ENCODE measurements at regions not wholly inside any gene's neighbourhood (a gene's known extent, or its start where the extent isn't known, plus 50 kb on each side); places are given as distances from the start of the nearest gene placed in this dataset.

DNA sequence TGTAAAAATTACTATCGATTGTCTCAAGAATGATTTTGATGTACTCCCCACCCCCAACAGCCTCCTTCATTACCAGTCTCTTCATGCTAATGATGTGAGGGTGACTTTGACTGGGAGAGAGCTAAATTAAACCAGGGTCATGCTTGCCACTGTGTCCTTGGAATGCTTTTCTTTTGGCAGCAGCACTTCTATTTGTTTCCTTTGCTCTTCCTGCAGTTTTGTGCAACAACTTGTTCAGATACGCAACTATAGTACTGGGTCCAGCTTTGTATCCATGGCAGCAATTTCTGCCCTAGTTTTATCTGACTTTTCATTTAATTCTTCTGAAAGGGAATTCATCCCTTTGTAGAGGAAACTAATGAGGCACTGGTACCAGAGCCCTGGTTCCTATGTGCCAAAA is 2792.1 kb downstream of the PCDH9 start:
- no peak for DNase-seq (ENCODE audit: low spot score)

DNA sequence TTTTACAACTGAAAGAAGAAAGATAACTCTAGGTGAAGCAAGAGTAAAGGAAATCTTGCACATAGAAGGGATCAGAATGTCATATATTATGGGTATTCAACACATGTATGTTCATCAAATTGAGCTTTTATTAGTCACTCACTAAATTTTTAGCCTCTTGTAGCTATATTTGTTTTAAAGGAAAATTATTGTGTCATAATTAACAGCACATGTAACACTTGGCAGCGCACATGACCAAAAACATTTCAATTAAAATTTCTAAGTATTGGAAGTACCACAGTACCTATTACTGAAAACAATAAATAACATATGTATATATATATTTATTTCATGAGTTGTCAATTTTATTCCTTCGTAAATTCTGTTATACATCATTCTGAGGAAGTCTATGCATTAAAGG is 2800.4 kb downstream of the PCDH9 start:
- no peak for DNase-seq (ENCODE audit: low spot score)

GRCh38 chr13:64428196-64428595 is 2801.9 kb downstream of the PCDH9 start:
- DNase-seq (ENCODE audit: low spot score): no peak

- DNase-seq (ENCODE audit: low spot score): no peak
Observed at GRCh38 chr13:64423467-64423866, 2806.7 kb downstream of the PCDH9 start.

DNA sequence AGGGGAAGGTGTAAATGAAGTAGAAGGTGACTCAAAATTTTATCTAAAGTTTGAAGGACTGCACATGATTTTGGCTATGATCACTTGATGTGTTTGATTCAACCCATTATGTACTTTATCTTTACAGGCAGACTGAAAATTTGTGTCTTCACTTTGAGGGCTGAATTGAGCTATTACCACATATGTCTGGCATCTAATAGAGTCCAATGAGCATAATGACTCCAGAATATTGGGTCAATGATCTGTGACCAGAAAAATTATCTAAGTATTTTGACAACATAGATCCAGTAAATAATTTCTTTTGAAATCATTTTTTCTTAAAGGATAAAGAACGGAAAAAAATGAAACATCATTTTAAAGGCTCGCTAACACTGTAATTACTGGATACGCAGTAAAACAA is 2810.0 kb downstream of the PCDH9 start:
- DNase-seq (ENCODE audit: low spot score): no peak

DNA sequence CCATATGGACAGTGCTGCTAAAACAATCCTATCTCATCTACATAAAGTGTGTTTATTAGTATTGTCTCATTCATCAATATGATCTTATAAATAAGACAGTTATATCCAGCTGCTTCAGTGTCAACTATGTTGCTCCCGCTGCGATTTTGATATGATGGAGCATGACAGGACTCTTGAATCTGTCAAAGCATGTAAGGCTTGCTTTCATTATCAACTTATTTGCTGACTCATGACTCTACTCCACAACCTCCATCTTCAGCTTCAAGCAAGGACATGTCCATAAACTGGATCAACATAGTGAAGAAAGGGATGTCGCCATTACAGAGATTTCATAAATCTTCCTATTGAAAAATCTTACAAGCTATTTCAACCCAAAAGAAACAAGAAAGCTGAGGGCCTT is 2812.6 kb downstream of the PCDH9 start:
- DNase-seq (ENCODE audit: low spot score): no peak

- no peak for DNase-seq (ENCODE audit: low spot score)
Observed at GRCh38 chr13:64414381-64414780, 2815.8 kb downstream of the PCDH9 start.

DNA sequence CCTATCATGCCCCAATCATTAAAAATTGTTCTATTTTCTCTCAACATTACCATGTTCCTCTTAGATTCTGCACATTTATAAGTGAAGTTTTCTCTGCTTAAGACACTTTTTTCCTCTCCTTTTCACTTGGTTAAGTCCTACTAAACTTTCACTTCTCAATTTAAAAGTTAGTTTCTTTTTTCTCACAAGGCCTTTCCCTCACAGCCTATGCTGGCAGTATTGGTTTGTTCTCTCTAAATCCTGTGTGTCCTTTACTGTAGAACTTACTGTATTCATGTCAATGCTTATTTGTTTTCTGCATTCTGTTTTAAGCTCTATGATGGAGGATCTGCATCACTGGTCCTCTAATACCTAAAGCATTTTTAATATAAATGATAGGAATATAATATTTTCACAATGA is 2816.6 kb downstream of the PCDH9 start:
- no peak for DNase-seq (ENCODE audit: low spot score)

DNA sequence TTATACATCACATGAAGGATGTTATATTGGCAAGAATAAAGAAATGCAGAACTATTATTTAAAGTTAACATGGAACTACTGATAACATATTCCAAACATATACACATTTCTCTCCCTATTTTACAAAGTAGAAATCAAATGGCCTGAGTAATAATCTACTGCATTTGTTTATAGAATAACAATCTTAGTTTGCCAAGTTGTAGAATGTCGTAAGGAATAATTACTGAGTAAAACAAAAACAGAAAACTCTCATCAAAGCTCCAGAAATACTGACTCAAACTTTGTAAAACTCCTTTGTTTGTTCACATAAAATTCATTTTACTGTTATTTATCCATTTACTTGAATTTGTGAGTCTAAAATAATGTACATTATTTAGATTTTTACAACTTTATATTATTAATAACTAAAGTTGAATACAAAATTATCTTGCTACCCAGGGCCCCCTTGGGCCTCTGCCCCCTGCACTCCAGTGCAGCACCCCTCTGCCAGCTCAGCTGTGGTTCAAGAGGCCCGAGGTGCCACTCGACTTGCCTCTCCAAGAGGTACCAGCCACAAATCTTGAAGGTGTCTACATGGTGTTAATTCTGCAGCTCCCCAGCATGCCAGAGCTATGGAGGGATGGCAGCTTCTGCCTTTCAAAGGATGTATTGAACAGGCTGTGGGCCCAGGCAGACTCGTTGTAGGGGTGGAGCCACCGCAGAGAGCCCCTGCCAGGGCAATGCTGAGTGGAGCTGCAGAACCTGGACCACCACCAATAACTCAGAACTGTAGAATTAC is 2819.7 kb downstream of the PCDH9 start:
- DNase-seq (ENCODE audit: low spot score): no peak

- DNase-seq (ENCODE audit: low spot score): no peak
Observed at GRCh38 chr13:64397701-64398100, 2832.4 kb downstream of the PCDH9 start.

DNA sequence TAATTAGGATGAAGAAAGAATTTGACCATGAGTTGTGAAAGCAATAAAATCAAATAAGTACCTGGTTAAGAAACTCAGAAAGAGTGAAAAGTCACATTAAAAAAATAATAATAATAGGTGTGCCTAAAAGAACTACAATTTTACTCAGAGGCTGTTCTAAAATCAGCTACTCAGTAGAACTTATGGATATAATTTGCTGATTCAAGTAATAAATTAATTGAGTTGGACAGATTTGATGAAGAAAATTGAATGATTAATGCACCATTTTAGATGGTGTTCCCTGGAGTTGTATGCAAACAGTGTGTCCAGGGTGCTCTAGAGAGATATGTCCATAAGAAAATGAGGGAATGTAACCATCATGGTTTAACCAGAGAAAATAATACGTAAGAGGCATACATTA is 2852.5 kb downstream of the PCDH9 start:
- no peak for DNase-seq (ENCODE audit: low spot score)

DNA sequence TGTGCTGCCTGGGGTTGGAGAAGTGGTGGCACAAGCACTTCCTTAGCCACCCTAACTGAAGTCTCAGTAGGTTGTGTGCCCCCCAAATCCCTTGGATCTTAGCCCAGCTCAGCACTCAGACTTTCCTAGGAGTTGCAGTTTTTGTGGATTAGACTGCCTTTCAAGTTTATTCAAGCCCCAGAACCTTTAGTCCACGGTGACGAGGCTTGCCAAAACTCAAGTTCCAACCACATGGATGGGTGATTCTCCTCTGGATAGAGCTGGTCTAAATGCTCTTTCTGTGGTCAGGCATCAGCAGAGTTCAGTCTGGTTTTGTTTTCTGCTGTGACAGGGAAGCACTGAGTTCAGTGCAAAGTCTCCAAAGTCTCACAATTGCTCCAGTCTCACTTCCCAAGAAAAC is 2858.7 kb downstream of the PCDH9 start:
- DNase-seq (ENCODE audit: low spot score): no peak

- no peak for DNase-seq (ENCODE audit: low spot score)
Observed at GRCh38 chr13:64371045-64371444, 2859.1 kb downstream of the PCDH9 start.

DNA sequence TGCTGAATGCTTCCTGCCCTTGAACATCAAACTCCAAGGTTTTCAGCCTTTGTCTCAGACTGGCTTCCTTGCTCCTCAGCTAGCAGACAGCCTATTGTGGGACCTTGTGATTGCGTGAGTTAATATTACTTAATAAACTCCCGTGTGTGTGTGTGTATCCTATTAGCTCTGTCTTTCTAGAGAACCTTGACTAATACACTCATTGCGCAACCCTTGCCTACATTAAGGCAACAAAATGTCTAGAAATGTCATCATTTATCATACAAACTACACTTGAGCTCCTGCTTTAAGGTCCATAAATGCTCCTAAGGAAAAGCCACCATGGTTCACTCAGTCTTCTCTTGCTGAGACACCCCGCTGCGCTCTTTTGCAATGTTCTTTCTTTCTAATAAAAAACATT is 2861.0 kb downstream of the PCDH9 start:
- no peak for DNase-seq (ENCODE audit: low spot score)

GRCh38 chr13:64362564-64362963 is 2867.6 kb downstream of the PCDH9 start:
- no peak for DNase-seq (ENCODE audit: low spot score)

GRCh38 chr13:64347664-64348063 is 2882.5 kb downstream of the PCDH9 start:
- no peak for DNase-seq (ENCODE audit: low spot score)

- DNase-seq (ENCODE audit: low spot score): no peak
Observed at GRCh38 chr13:64339373-64340063, 2890.6 kb downstream of the PCDH9 start.

DNA sequence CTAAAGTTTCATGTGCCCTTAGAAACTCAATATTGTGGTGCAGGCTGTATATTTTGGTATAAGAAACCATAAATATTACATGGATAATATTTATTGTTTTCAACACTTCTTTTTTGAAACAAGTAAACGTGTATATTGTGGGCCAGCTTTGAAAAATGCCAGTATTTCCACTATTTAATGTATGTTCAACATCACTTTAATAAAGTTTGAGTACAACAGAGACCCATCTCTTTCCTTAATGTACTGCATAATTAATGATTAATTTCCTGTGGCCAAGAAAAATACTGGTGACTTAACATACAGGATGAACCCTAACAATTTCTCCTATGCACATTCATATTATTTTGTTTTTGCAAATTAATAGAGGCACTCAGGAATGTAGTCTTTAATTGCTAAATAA is 2891.5 kb downstream of the PCDH9 start:
- no peak for DNase-seq (ENCODE audit: low spot score)

GRCh38 chr13:64333888-64334287 is 2896.2 kb downstream of the PCDH9 start:
- no peak for DNase-seq (ENCODE audit: low spot score)

DNA sequence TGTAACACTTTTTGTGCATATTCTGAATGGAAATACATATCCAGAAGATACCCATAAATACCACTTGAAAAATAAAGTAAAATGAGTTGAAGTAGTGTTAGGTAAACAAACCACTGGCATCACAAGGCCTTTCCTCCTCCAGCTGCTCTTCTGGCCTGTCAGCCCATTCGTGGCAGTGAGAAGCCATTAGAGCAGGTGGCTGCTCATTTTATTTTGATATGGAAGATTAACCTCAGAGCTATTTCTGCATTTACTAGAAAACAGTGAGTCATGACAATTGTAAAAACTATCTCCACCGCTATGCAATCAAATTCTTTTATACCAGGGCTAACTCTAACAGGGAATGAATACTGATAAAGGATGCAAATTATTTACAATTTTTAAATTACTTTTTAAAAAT is 2898.1 kb downstream of the PCDH9 start:
- DNase-seq (ENCODE audit: low spot score): no peak

- DNase-seq (ENCODE audit: low spot score): no peak
Observed at GRCh38 chr13:64327505-64328194, 2902.5 kb downstream of the PCDH9 start.

DNA sequence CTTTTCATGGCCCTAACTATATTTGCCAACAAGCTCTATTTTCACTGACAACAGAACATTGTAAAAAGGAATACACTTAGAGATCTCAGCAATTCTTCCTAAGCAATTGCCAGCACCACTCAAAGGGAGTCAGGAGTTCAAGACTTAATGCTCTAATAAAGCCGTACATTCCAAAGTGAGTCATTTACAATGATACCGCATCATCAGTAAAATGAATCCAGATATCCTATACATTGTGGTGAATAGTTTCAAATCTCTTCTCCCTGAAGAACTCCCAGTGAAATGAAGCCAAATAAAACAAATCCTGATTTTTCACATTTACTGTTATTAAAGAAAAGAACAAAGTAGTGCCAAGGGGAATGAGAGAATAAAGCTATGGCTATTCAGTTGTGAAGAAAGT is 2898.7 kb upstream of the PCDH20 start:
- no peak for DNase-seq (ENCODE audit: low spot score)

DNA sequence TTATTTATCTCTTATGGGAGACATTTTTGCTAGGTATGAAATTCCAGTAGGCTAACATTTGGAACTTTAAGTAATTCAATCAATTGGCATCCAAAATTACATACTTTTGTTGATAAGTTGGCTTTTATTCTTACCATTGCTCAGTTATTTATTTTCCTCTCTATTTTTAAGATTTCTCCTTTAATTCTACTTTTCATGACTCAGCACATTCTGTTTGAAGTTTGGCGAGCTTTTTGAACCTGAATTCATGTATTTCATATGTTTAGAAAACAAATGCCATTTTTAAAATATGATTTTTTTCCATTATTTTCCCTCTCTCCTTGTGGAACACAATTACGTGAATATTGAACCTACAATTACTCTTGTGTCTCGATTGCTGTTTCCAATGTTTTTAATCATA is 2896.3 kb upstream of the PCDH20 start:
- DNase-seq (ENCODE audit: low spot score): no peak
